ENCODE measurements at regions not wholly inside any gene's neighbourhood (a gene's known extent, or its start where the extent isn't known, plus 50 kb on each side); places are given as distances from the start of the nearest gene placed in this dataset.

- Histone ChIP-seq H2BK12ac (ENCODE audit: low read length in 2 of 2) (no peak overlapping the region), H4K8ac (ENCODE audit: low read length) (no peak overlapping the region), H3K18ac (ENCODE audit: low read depth in 1 of 2, low read length in 2 of 2) (no peak overlapping the region), H3K9me3 (ENCODE audit: control insufficient read depth, low read length) (peaks cover 13% of the 10 kb centered on the region), H3K4ac (ENCODE audit: low read depth in 1 of 2, low read length in 2 of 2) (no peak overlapping the region), H3K9ac (ENCODE audit: low read length) (no peak overlapping the region), H2BK5ac (ENCODE audit: low read depth, low read length, poor library complexity, severe bottlenecking) (no peak overlapping the region), H2BK120ac (ENCODE audit: low read depth, low read length) (no peak overlapping the region), H2BK15ac (ENCODE audit: low read depth, poor library complexity, severe bottlenecking) (no peak overlapping the region), H3K4me1 (ENCODE audit: control insufficient read depth, insufficient read depth, low read depth, low read length) (no peaks in the 10 kb centered on the region), H3K36me3 (ENCODE audit: control insufficient read depth in 1 of 2, insufficient read depth in 2 of 2, low read depth in 1 of 2, low read length in 2 of 2) (no peaks in the 10 kb centered on the region), H3K4me3 (ENCODE audit: insufficient read depth in 1 of 2, low read depth in 1 of 2, low read length in 2 of 2) (no peak overlapping the region), H2AK5ac (ENCODE audit: low read length, severe bottlenecking) (no peak overlapping the region), H3K79me1 (replicated peaks; ENCODE audit: low read length, poor library complexity, severe bottlenecking) (no peaks in the 10 kb centered on the region), H2AFZ (ENCODE audit: low read depth, low read length) (no peak overlapping the region), H3K23ac (ENCODE audit: low read length in 2 of 2) (no peak overlapping the region), H4K91ac (ENCODE audit: low read length) (no peak overlapping the region), H3K27me3 (ENCODE audit: control insufficient read depth in 1 of 2, insufficient read depth in 1 of 2, low read length in 2 of 2) (no peaks in the 10 kb centered on the region), H3K27ac (ENCODE audit: low read length, poor library complexity, severe bottlenecking) (no peak overlapping the region), H3K4me2 (ENCODE audit: low read length, poor library complexity, severe bottlenecking) (no peak overlapping the region), H3K14ac (ENCODE audit: low read length in 2 of 2) (no peak overlapping the region)
- DNase-seq = no peak
Observed at GRCh38 chr3:189070965-189071364, 100.8 kb upstream of the TPRG1 start.

GRCh38 chr3:189071446-189071845, 100.3 kb upstream of the TPRG1 start:
- peaks cover 13% of the 10 kb centered on the region for H3K9me3 ChIP-seq (ENCODE audit: control insufficient read depth, low read length)
- no peak overlapping the region for H3K14ac ChIP-seq (ENCODE audit: low read length in 2 of 2)
- WGBS = 69% methylated on average over 1 of the region's 2 CpGs
- no peak overlapping the region for H2AFZ ChIP-seq (ENCODE audit: low read depth, low read length)
- no peak overlapping the region for H2AK5ac ChIP-seq (ENCODE audit: low read length, severe bottlenecking)
- H3K27me3 ChIP-seq (ENCODE audit: control insufficient read depth in 1 of 2, insufficient read depth in 1 of 2, low read length in 2 of 2) = no peaks in the 10 kb centered on the region
- H3K27ac ChIP-seq (ENCODE audit: low read length, poor library complexity, severe bottlenecking) = no peak overlapping the region
- no peaks in the 10 kb centered on the region for H3K79me1 ChIP-seq (replicated peaks; ENCODE audit: low read length, poor library complexity, severe bottlenecking)
- no peak overlapping the region for H3K4me3 ChIP-seq (ENCODE audit: insufficient read depth in 1 of 2, low read depth in 1 of 2, low read length in 2 of 2)
- no peaks in the 10 kb centered on the region for H3K4me1 ChIP-seq (ENCODE audit: control insufficient read depth, insufficient read depth, low read depth, low read length)
- no peak overlapping the region for H3K4ac ChIP-seq (ENCODE audit: low read depth in 1 of 2, low read length in 2 of 2)
- no peak overlapping the region for H4K8ac ChIP-seq (ENCODE audit: low read length)
- no peak overlapping the region for H2BK12ac ChIP-seq (ENCODE audit: low read length in 2 of 2)
- H2BK15ac ChIP-seq (ENCODE audit: low read depth, poor library complexity, severe bottlenecking) = no peak overlapping the region
- no peak overlapping the region for H3K23ac ChIP-seq (ENCODE audit: low read length in 2 of 2)
- no peaks in the 10 kb centered on the region for H3K36me3 ChIP-seq (ENCODE audit: control insufficient read depth in 1 of 2, insufficient read depth in 2 of 2, low read depth in 1 of 2, low read length in 2 of 2)
- no peak for DNase-seq
- H4K91ac ChIP-seq (ENCODE audit: low read length) = no peak overlapping the region
- H3K18ac ChIP-seq (ENCODE audit: low read depth in 1 of 2, low read length in 2 of 2) = no peak overlapping the region
- H3K9ac ChIP-seq (ENCODE audit: low read length) = no peak overlapping the region
- H2BK5ac ChIP-seq (ENCODE audit: low read depth, low read length, poor library complexity, severe bottlenecking) = no peak overlapping the region
- no peak overlapping the region for H2BK120ac ChIP-seq (ENCODE audit: low read depth, low read length)
- H3K4me2 ChIP-seq (ENCODE audit: low read length, poor library complexity, severe bottlenecking) = no peak overlapping the region

- no peak overlapping the region for H4K8ac ChIP-seq (ENCODE audit: low read length)
- H3K23ac ChIP-seq (ENCODE audit: low read length in 2 of 2) = no peak overlapping the region
- H3K14ac ChIP-seq (ENCODE audit: low read length in 2 of 2) = no peak overlapping the region
- no peak overlapping the region for H2BK12ac ChIP-seq (ENCODE audit: low read length in 2 of 2)
- H3K79me1 ChIP-seq (replicated peaks; ENCODE audit: low read length, poor library complexity, severe bottlenecking) = no peaks in the 10 kb centered on the region
- no peak overlapping the region for H4K91ac ChIP-seq (ENCODE audit: low read length)
- no peak overlapping the region for H3K18ac ChIP-seq (ENCODE audit: low read depth in 1 of 2, low read length in 2 of 2)
- H3K27me3 ChIP-seq (ENCODE audit: control insufficient read depth in 1 of 2, insufficient read depth in 1 of 2, low read length in 2 of 2) = peaks cover 0 to 13% of the 10 kb centered on the region in 2 experiments
- no peaks in the 10 kb centered on the region for H3K36me3 ChIP-seq (ENCODE audit: control insufficient read depth in 1 of 2, insufficient read depth in 2 of 2, low read depth in 1 of 2, low read length in 2 of 2)
- H3K9me3 ChIP-seq (ENCODE audit: control insufficient read depth, low read length) = no peaks in the 10 kb centered on the region
- H3K4me3 ChIP-seq (ENCODE audit: insufficient read depth in 1 of 2, low read depth in 1 of 2, low read length in 2 of 2) = no peak overlapping the region
- no peak overlapping the region for H3K27ac ChIP-seq (ENCODE audit: low read length, poor library complexity, severe bottlenecking)
- no peaks in the 10 kb centered on the region for H3K4me1 ChIP-seq (ENCODE audit: control insufficient read depth, insufficient read depth, low read depth, low read length)
- H2BK5ac ChIP-seq (ENCODE audit: low read depth, low read length, poor library complexity, severe bottlenecking) = no peak overlapping the region
- H2AK5ac ChIP-seq (ENCODE audit: low read length, severe bottlenecking) = no peak overlapping the region
- no peak overlapping the region for H3K4me2 ChIP-seq (ENCODE audit: low read length, poor library complexity, severe bottlenecking)
- no peak overlapping the region for H3K9ac ChIP-seq (ENCODE audit: low read length)
- H2AFZ ChIP-seq (ENCODE audit: low read depth, low read length) = no peak overlapping the region
- H2BK15ac ChIP-seq (ENCODE audit: low read depth, poor library complexity, severe bottlenecking) = no peak overlapping the region
- DNase-seq = no peak
- no peak overlapping the region for H2BK120ac ChIP-seq (ENCODE audit: low read depth, low read length)
- WGBS = 100% methylated on average over 1 of the region's 1 CpG
- no peak overlapping the region for H3K4ac ChIP-seq (ENCODE audit: low read depth in 1 of 2, low read length in 2 of 2)
Observed at GRCh38 chr3:189076449-189076848, 95.3 kb upstream of the TPRG1 start.

- no peak overlapping the region for H2BK120ac ChIP-seq (ENCODE audit: low read depth, low read length)
- 58% methylated on average over 2 of the region's 2 CpGs for whole genome bisulfite sequencing
Observed at GRCh38 chr3:189080745-189081144, 91.0 kb upstream of the TPRG1 start.

More at GRCh38 chr3:189080745-189081144, 91.0 kb upstream of the TPRG1 start:
- Histone ChIP-seq H3K27ac (ENCODE audit: low read length, poor library complexity, severe bottlenecking) (no peak overlapping the region), H2BK15ac (ENCODE audit: low read depth, poor library complexity, severe bottlenecking) (no peak overlapping the region), H2AK5ac (ENCODE audit: low read length, severe bottlenecking) (no peak overlapping the region), H3K9me3 (ENCODE audit: control insufficient read depth, low read length) (no peaks in the 10 kb centered on the region), H2BK5ac (ENCODE audit: low read depth, low read length, poor library complexity, severe bottlenecking) (no peak overlapping the region), H3K14ac (ENCODE audit: low read length in 2 of 2) (no peak overlapping the region), H3K36me3 (ENCODE audit: control insufficient read depth in 1 of 2, insufficient read depth in 2 of 2, low read depth in 1 of 2, low read length in 2 of 2) (no peaks in the 10 kb centered on the region), H2BK12ac (ENCODE audit: low read length in 2 of 2) (no peak overlapping the region), H3K23ac (ENCODE audit: low read length in 2 of 2) (no peak overlapping the region), H3K79me1 (replicated peaks; ENCODE audit: low read length, poor library complexity, severe bottlenecking) (no peaks in the 10 kb centered on the region), H3K4ac (ENCODE audit: low read depth in 1 of 2, low read length in 2 of 2) (no peak overlapping the region), H4K8ac (ENCODE audit: low read length) (no peak overlapping the region), H3K4me1 (ENCODE audit: control insufficient read depth, insufficient read depth, low read depth, low read length) (no peaks in the 10 kb centered on the region), H3K27me3 (ENCODE audit: control insufficient read depth in 1 of 2, insufficient read depth in 1 of 2, low read length in 2 of 2) (peaks cover 0 to 17% of the 10 kb centered on the region in 2 experiments), H3K9ac (ENCODE audit: low read length) (no peak overlapping the region), H3K18ac (ENCODE audit: low read depth in 1 of 2, low read length in 2 of 2) (no peak overlapping the region), H4K91ac (ENCODE audit: low read length) (no peak overlapping the region), H3K4me2 (ENCODE audit: low read length, poor library complexity, severe bottlenecking) (no peak overlapping the region), H3K4me3 (ENCODE audit: insufficient read depth in 1 of 2, low read depth in 1 of 2, low read length in 2 of 2) (no peak overlapping the region), H2AFZ (ENCODE audit: low read depth, low read length) (no peak overlapping the region)
- DNase-seq = no peak

All from mesenchymal stem cell (in vitro differentiated cells and primary cell).